ENCODE measurements at regions not wholly inside any gene's neighbourhood (a gene's known extent, or its start where the extent isn't known, plus 50 kb on each side); places are given as distances from the start of the nearest gene placed in this dataset.
"Not testable (repeated sequence)": the region's sequence is repeated elsewhere in the genome, so short reads cannot be mapped to it uniquely, and the experiment has no call there.

- in situ Hi-C loops (cut with MboI; ENCODE audit: low sequenced_read_pairs) = no loop called here
Observed at GRCh38 chrX:151042842-151043241, 59.7 kb downstream of the HMGB3 start.

GRCh38 chrX:151066373-151066772 lies 83.2 kb downstream of the HMGB3 start:
- in situ Hi-C loops (cut with MboI; ENCODE audit: low sequenced_read_pairs) = not testable (repeated sequence)

- in situ Hi-C loops (cut with MboI; ENCODE audit: low sequenced_read_pairs) = no loop called here
Observed at GRCh38 chrX:151073767-151074166, 90.6 kb downstream of the HMGB3 start.

- in situ Hi-C loops (cut with MboI; ENCODE audit: low sequenced_read_pairs) = loop anchor here (10.0 kb wide), 1 partner anchor 306 kb away; no protein-coding TSS in a partner anchor
Observed at GRCh38 chrX:151081016-151081415, 95.4 kb upstream of the GPR50 start.

- in situ Hi-C loops (cut with MboI; ENCODE audit: low sequenced_read_pairs) = loop anchor here (10.0 kb wide), 1 partner anchor 308 kb away; no protein-coding TSS in a partner anchor
Observed at GRCh38 chrX:151082077-151082948, 94.1 kb upstream of the GPR50 start.

GRCh38 chrX:151084454-151084853 lies 91.9 kb upstream of the GPR50 start:
- in situ Hi-C loops (cut with MboI; ENCODE audit: low sequenced_read_pairs) = loop anchor here (10.0 kb wide), 1 partner anchor 310 kb away; no protein-coding TSS in a partner anchor

- in situ Hi-C loops (cut with MboI; ENCODE audit: low sequenced_read_pairs) = loop anchor here (10.0 kb wide), 1 partner anchor 310 kb away; no protein-coding TSS in a partner anchor
Observed at GRCh38 chrX:151085207-151085606, 91.2 kb upstream of the GPR50 start.

GRCh38 chrX:151088221-151088620 lies 88.2 kb upstream of the GPR50 start:
- in situ Hi-C loops (cut with MboI; ENCODE audit: low sequenced_read_pairs) = loop anchor here (10.0 kb wide), 1 partner anchor 313 kb away; no protein-coding TSS in a partner anchor

GRCh38 chrX:151099001-151099400 lies 77.4 kb upstream of the GPR50 start:
- in situ Hi-C loops (cut with MboI; ENCODE audit: low sequenced_read_pairs) = no loop called here

GRCh38 chrX:151100799-151101198 lies 75.6 kb upstream of the GPR50 start:
- in situ Hi-C loops (cut with MboI; ENCODE audit: low sequenced_read_pairs) = no loop called here

GRCh38 chrX:151113200-151113599 lies 63.2 kb upstream of the GPR50 start:
- in situ Hi-C loops (cut with MboI; ENCODE audit: low sequenced_read_pairs) = not testable (repeated sequence)

All from HL-60/S4 treated with retinoic acid at 250 ng/mL for 4 days and 3 days (cell line).